Kidney (tissue), 13 donors: ENCODE measurements at regions not wholly inside any gene's neighbourhood (a gene's known extent, or its start where the extent isn't known, plus 50 kb on each side); places are given as distances from the start of the nearest gene placed in this dataset.

Experiments
- DNase-seq, 5 donors: peaks; one replicate each; pipeline ENCODE4 v3.0.0-alpha.2; 2013 to 2020
- FAIRE-seq: peaks from 2 replicates; lab custom pipeline; 2012; peaks lifted over from hg19 to GRCh38; lab: Jason Lieb, UNC
- H3K27ac ChIP-seq, 2 donors: one replicate each; pipeline ENCODE4 v1.7.0; 2013; ENCODE audit warnings: low read depth in 2 of 2, low read length in 2 of 2, inconsistent platforms in 1 of 2
- H3K27me3 ChIP-seq: one replicate; pipeline ENCODE4 v1.7.1; 2013; ENCODE audit warnings: low read length, inconsistent platforms; ENCODE audit not compliant: control insufficient read depth, insufficient read depth
- H3K36me3 ChIP-seq, 3 donors: one replicate each; pipeline versions ENCODE4 v1.7.0 to v1.7.1; 2013; ENCODE audit warnings: low read length in 3 of 3, control low read depth in 1 of 3, inconsistent platforms in 1 of 3; ENCODE audit not compliant: insufficient read depth in 3 of 3, control insufficient read depth in 2 of 3
- H3K4me1 ChIP-seq, 3 donors: one replicate each; pipeline versions ENCODE4 v1.7.0 to v1.7.1; 2013; ENCODE audit warnings: low read length in 3 of 3, inconsistent platforms in 1 of 3, low read depth in 1 of 3; ENCODE audit not compliant: control insufficient read depth in 2 of 3, insufficient read depth in 2 of 3
- H3K4me3 ChIP-seq, 3 donors: one replicate each; pipeline versions ENCODE4 v1.7.0 to v1.8.1; 2013; ENCODE audit warnings: low read length in 3 of 3, control low read depth in 1 of 3, inconsistent platforms in 1 of 3
- H3K9ac ChIP-seq, 3 donors: one replicate each; pipeline versions ENCODE4 v1.7.0 to v1.7.1; 2013; ENCODE audit warnings: low read length in 3 of 3, control low read depth in 1 of 3, inconsistent platforms in 1 of 3
- H3K9me3 ChIP-seq, 3 donors: one replicate each; pipeline versions ENCODE4 v1.7.0 to v1.7.1; 2013; ENCODE audit warnings: low read length in 3 of 3, control low read depth in 1 of 3, inconsistent platforms in 1 of 3; ENCODE audit not compliant: control insufficient read depth in 2 of 3, insufficient read depth in 1 of 3
- CTCF ChIP-seq: IDR thresholded peaks from 3 replicates; pipeline ENCODE4 v1.5.1; 2012; ENCODE audit warnings: mild to moderate bottlenecking, moderate library complexity, borderline replicate concordance; ENCODE audit not compliant: insufficient read depth; ENCODE audit errors: extremely low read depth
- intact Hi-C: fragments of 100-400 bp; cut with DNase I; formaldehyde crosslinking; loops from one replicate; pipeline ENCODE4 v1.11.1; 2022
- donor health status: control.
- donor health status: control.
- donor health status: control.
- donor health status: control.
- donor health status: control.
- donor health status: DM: yes; HTN: yes; CAD: no.
- donor health status: Normal renal cell carcinoma (clear cell type).

GRCh38 chr5:2172471-2172870 lies 289.7 kb upstream of the IRX4 start:
- Histone ChIP-seq H3K4me1 (no peaks in the 10 kb centered on the region), H3K36me3 (no peaks in the 10 kb centered on the region), H3K9ac (no peak overlapping the region), H3K27ac (no peak overlapping the region), H3K9me3 (no peaks in the 10 kb centered on the region), H3K4me3 (no peak overlapping the region), H3K27me3 (peaks cover 16% of the 10 kb centered on the region)
- TF ChIP-seq CTCF = no peak
- FAIRE-seq (no peak), DNase-seq (no peak)
- intact Hi-C loops = no loop called here

- H3K27ac ChIP-seq = no peak overlapping the region
- no peaks in the 10 kb centered on the region for H3K4me1 ChIP-seq
- no peak for TF ChIP-seq CTCF
- H3K9me3 ChIP-seq = no peaks in the 10 kb centered on the region
- peaks cover 16% of the 10 kb centered on the region for H3K27me3 ChIP-seq
- no peak for DNase-seq
- intact Hi-C loops = no loop called here
- H3K9ac ChIP-seq = no peak overlapping the region
- H3K4me3 ChIP-seq = no peak overlapping the region
- no peak for FAIRE-seq
- H3K36me3 ChIP-seq = no peaks in the 10 kb centered on the region
Observed at GRCh38 chr5:2170761-2171160, 288.0 kb upstream of the IRX4 start.

- DNase-seq (peak in 4 of 5 donors; percentile 68 to 84 (median 78)), FAIRE-seq (no peak)
- Histone ChIP-seq H3K27ac (no peak overlapping the region), H3K4me3 (no peak overlapping the region), H3K27me3 (peaks cover 17% of the 10 kb centered on the region), H3K9me3 (no peaks in the 10 kb centered on the region), H3K36me3 (no peaks in the 10 kb centered on the region), H3K9ac (no peak overlapping the region), H3K4me1 (no peaks in the 10 kb centered on the region)
- intact Hi-C loops = no loop called here
- no peak for TF ChIP-seq CTCF
Observed at GRCh38 chr5:2169850-2170760, 287.4 kb upstream of the IRX4 start.
